A549 (cell line): ENCODE measurements at regions not wholly inside any gene's neighbourhood (a gene's known extent, or its start where the extent isn't known, plus 50 kb on each side); places are given as distances from the start of the nearest gene placed in this dataset.

Experiments used
- ATAC-seq, 2 experiments: fragments of 200-7000 bp in 1 of 2; fragments of >200 bp in 1 of 2; cut with Nextera tagmentation in 1 of 2; cut with Tn5 transposase in 1 of 2; 3 replicates each; pipeline versions ENCODE4 v1.8.0 to v1.9.1; 2018 to 2020; ENCODE audit warnings: mild to moderate bottlenecking in 1 of 2, moderate library complexity in 1 of 2
- CTCF ChIA-PET: fragments of 300-600 bp; sonication (Branson Sonifier 250); formaldehyde crosslinking; extraction: SDS; loops from one replicate; lab custom pipeline; 2021; ENCODE audit warnings: antibody characterized with exemption, inconsistent platforms; lab: Yijun Ruan, JAX
- POLR2A ChIA-PET: fragments of 350-600 bp; formaldehyde crosslinking; extraction: SDS; loops from one replicate; lab custom pipeline; 2021; ENCODE audit warnings: antibody characterized with exemption, inconsistent platforms; lab: Yijun Ruan, JAX
- DNase-seq, 2 experiments: peaks; one replicate each; pipeline versions ENCODE4 v3.0.0 to v3.0.0-alpha.2; 2011 to 2016; ENCODE audit warnings: low read depth in 1 of 2, low spot score in 1 of 2
- FAIRE-seq: peaks from 2 replicates; lab custom pipeline; 2011; peaks lifted over from hg19 to GRCh38; lab: Jason Lieb, UNC
- H3K27ac ChIP-seq, 2 experiments: fragments of >200 bp; sonication (Bioruptor Twin); formaldehyde crosslinking; 3 replicates each; pipeline ENCODE4 v1.5.1; 2016 to 2017
- H3K4me1 ChIP-seq: fragments of >200 bp; sonication (Bioruptor Twin); formaldehyde crosslinking; 3 replicates; pipeline ENCODE4 v1.6.1; 2016
- H3K4me2 ChIP-seq: fragments of >200 bp; sonication (Bioruptor Twin); formaldehyde crosslinking; 3 replicates; pipeline ENCODE4 v1.6.1; 2016
- H3K4me3 ChIP-seq: fragments of >200 bp; sonication (Bioruptor Twin); formaldehyde crosslinking; 3 replicates; pipeline ENCODE4 v1.5.1; 2016
- H3K9me3 ChIP-seq: fragments of >200 bp; sonication (Bioruptor Twin); formaldehyde crosslinking; 3 replicates; pipeline ENCODE4 v1.6.1; 2016
- CHD2 ChIP-seq: fragments of 150-350 bp; IDR thresholded peaks from 2 replicates; pipeline ENCODE4 v1.6.1; 2014; ENCODE audit warnings: low read length; ENCODE audit not compliant: partially characterized antibody
- CHD4 ChIP-seq: fragments of 200-600 bp; sonication (generic); IDR thresholded peaks from 2 replicates; pipeline ENCODE4 v1.6.1; 2016; ENCODE audit warnings: antibody characterized with exemption, mild to moderate bottlenecking, borderline replicate concordance
- EHMT2 ChIP-seq: fragments of 200-600 bp; sonication (generic); IDR thresholded peaks from 2 replicates; pipeline ENCODE4 v1.6.1; 2016; ENCODE audit warnings: antibody characterized with exemption, low read depth, mild to moderate bottlenecking, moderate library complexity
- ESRRA ChIP-seq: fragments of 150-350 bp; IDR thresholded peaks from 2 replicates; pipeline ENCODE4 v1.6.1; 2014; ENCODE audit warnings: mild to moderate bottlenecking, low read length, borderline replicate concordance
- FOSB ChIP-seq: fragments of 250-450 bp; sonication (Bioruptor Pico); IDR thresholded peaks from 2 replicates; pipeline ENCODE4 v1.5.0; 2020; ENCODE audit warnings: mild to moderate bottlenecking, moderate library complexity
- FOSL2 ChIP-seq, 2 experiments: fragments of 450-650 bp in 1 of 2; fragments of >200 bp in 1 of 2; sonication (Bioruptor Twin) in 1 of 2; formaldehyde crosslinking; IDR thresholded peaks; 2 replicates each; pipeline versions ENCODE4 v1.5.0 to v1.6.1; 2016 to 2020; ENCODE audit warnings: mild to moderate bottlenecking in 1 of 2, moderate library complexity in 1 of 2
- FOXS1 ChIP-seq: fragments of 250-450 bp; sonication (Bioruptor Pico); IDR thresholded peaks from 2 replicates; pipeline ENCODE4 v1.5.0; 2020; ENCODE audit warnings: mild to moderate bottlenecking, moderate library complexity
- GATA3 ChIP-seq: IDR thresholded peaks from 2 replicates; pipeline ENCODE4 v1.6.1; 2012; ENCODE audit warnings: borderline replicate concordance
- HDAC2 ChIP-seq: fragments of 200-600 bp; sonication (generic); IDR thresholded peaks from 2 replicates; pipeline ENCODE4 v1.6.1; 2016
- HOXA7 ChIP-seq: fragments of 250-450 bp; sonication (Bioruptor Pico); IDR thresholded peaks from 2 replicates; pipeline ENCODE4 v1.5.0; 2020; ENCODE audit warnings: mild to moderate bottlenecking, moderate library complexity
- HOXB13 ChIP-seq: fragments of 250-450 bp; sonication (Bioruptor Pico); IDR thresholded peaks from 2 replicates; pipeline ENCODE4 v1.5.0; 2020; ENCODE audit warnings: low read depth, mild to moderate bottlenecking, moderate library complexity
- HOXB5 ChIP-seq: fragments of 250-450 bp; sonication (Bioruptor Pico); IDR thresholded peaks from 2 replicates; pipeline ENCODE4 v1.5.0; 2020; ENCODE audit warnings: mild to moderate bottlenecking, moderate library complexity
- JUN ChIP-seq, 2 experiments: fragments of >200 bp; sonication (Bioruptor Twin); formaldehyde crosslinking; IDR thresholded peaks; 2 replicates in 1 of 2; 3 replicates in 1 of 2; pipeline ENCODE4 v1.6.1; 2016 to 2017
- JUNB ChIP-seq: fragments of >200 bp; sonication (Bioruptor Twin); formaldehyde crosslinking; IDR thresholded peaks from 2 replicates; pipeline ENCODE4 v1.6.1; 2016
- MAFK ChIP-seq: fragments of 450-650 bp; IDR thresholded peaks from 2 replicates; pipeline ENCODE4 v1.6.1; 2014; ENCODE audit not compliant: partially characterized antibody
- PHF8 ChIP-seq: fragments of 200-600 bp; sonication (generic); IDR thresholded peaks from 2 replicates; pipeline ENCODE4 v1.6.1; 2016; ENCODE audit warnings: low read depth, mild to moderate bottlenecking, antibody characterized with exemption, moderate library complexity, borderline replicate concordance
- POLR2A ChIP-seq: IDR thresholded peaks from 2 replicates; pipeline ENCODE4 v1.6.1; 2012; ENCODE audit warnings: mild to moderate bottlenecking, low read length
- RNF2 ChIP-seq: fragments of 200-600 bp; sonication (generic); IDR thresholded peaks from 2 replicates; pipeline ENCODE4 v1.6.1; 2016; ENCODE audit warnings: low read depth, mild to moderate bottlenecking, antibody characterized with exemption, moderate library complexity, borderline replicate concordance
- SREBF2 ChIP-seq: fragments of 450-650 bp; IDR thresholded peaks from 2 replicates; pipeline ENCODE4 v1.6.1; 2014; ENCODE audit warnings: mild to moderate bottlenecking, moderate library complexity
- TFCP2L1 ChIP-seq: fragments of 250-450 bp; sonication (Bioruptor Pico); IDR thresholded peaks from 2 replicates; pipeline ENCODE4 v1.5.0; 2021; ENCODE audit warnings: mild to moderate bottlenecking
- ZC3H11A ChIP-seq: fragments of 450-650 bp; IDR thresholded peaks from 2 replicates; pipeline ENCODE4 v1.6.1; 2014; ENCODE audit warnings: antibody characterized with exemption, mild to moderate bottlenecking
- ZSCAN20 ChIP-seq: fragments of 250-450 bp; sonication (Bioruptor Pico); IDR thresholded peaks from 2 replicates; pipeline ENCODE4 v1.8.0; 2022; ENCODE audit warnings: mild to moderate bottlenecking, moderate library complexity
- WGBS: methylation state at CpG from one replicate; pipeline ENCODE4 v1.1.6; 2017; ENCODE audit errors: missing lambda C conversion rate; 5-methylcytosine and 5-hydroxymethylcytosine counted together
- TF ChIP-seq, protein P1 (sequence below): fragments of 250-450 bp; sonication (Bioruptor Pico); IDR thresholded peaks from 2 replicates; pipeline ENCODE4 v1.5.0; 2021; ENCODE audit warnings: mild to moderate bottlenecking, moderate library complexity, borderline replicate concordance
- TF ChIP-seq, protein P2 (sequence below): fragments of >200 bp; sonication (Bioruptor Twin); formaldehyde crosslinking; IDR thresholded peaks from 3 replicates; pipeline ENCODE4 v1.6.1; 2016
- TF ChIP-seq, protein P3 (sequence below): IDR thresholded peaks from 2 replicates; pipeline ENCODE4 v1.6.1; 2012
- TF ChIP-seq, protein P4 (sequence below): fragments of >200 bp; sonication (Bioruptor Twin); formaldehyde crosslinking; IDR thresholded peaks from 2 replicates; pipeline ENCODE4 v1.6.1; 2016

DNA sequence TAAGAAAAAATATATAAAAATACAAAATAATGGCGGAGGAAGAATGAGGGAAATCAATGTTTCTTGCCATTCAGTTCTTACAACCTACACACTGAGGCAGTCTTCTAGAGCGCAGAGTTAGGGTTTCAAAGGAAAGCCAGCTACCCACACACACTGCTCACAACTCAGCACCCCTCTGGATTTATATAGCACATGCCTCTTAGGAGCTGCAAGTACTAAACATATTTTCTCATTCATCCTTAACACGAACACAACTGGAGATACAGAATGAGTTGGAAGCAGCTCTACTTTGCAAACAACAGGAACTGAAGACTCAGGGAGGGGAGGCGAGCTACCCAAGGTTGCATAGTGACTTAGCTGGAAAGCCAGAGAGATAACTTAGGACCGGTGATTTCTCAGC, 293.8 kb downstream of the CTTN start:
- ChIA-PET POLR2A (no interaction called here), CTCF (no interaction called here)
- DNase-seq: no peak
- no peak for TF ChIP-seq GATA3
- no peak for TF ChIP-seq ZC3H11A
- TF ChIP-seq EHMT2: no peak
- TF ChIP-seq, protein P1, sequence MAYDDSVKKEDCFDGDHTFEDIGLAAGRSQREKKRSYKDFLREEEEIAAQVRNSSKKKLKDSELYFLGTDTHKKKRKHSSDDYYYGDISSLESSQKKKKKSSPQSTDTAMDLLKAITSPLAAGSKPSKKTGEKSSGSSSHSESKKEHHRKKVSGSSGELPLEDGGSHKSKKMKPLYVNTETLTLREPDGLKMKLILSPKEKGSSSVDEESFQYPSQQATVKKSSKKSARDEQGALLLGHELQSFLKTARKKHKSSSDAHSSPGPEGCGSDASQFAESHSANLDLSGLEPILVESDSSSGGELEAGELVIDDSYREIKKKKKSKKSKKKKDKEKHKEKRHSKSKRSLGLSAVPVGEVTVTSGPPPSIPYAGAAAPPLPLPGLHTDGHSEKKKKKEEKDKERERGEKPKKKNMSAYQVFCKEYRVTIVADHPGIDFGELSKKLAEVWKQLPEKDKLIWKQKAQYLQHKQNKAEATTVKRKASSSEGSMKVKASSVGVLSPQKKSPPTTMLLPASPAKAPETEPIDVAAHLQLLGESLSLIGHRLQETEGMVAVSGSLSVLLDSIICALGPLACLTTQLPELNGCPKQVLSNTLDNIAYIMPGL: no peak
- no peak for TF ChIP-seq ZSCAN20 (CRISPR knock-in tag)
- TF ChIP-seq, protein P2, sequence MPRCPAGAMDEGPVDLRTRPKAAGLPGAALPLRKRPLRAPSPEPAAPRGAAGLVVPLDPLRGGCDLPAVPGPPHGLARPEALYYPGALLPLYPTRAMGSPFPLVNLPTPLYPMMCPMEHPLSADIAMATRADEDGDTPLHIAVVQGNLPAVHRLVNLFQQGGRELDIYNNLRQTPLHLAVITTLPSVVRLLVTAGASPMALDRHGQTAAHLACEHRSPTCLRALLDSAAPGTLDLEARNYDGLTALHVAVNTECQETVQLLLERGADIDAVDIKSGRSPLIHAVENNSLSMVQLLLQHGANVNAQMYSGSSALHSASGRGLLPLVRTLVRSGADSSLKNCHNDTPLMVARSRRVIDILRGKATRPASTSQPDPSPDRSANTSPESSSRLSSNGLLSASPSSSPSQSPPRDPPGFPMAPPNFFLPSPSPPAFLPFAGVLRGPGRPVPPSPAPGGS: no peak
- no peak for TF ChIP-seq FOXS1
- TF ChIP-seq SREBF2: no peak
- TF ChIP-seq FOSB (CRISPR knock-in tag): no peak
- TF ChIP-seq PHF8: no peak
- TF ChIP-seq, protein P3, sequence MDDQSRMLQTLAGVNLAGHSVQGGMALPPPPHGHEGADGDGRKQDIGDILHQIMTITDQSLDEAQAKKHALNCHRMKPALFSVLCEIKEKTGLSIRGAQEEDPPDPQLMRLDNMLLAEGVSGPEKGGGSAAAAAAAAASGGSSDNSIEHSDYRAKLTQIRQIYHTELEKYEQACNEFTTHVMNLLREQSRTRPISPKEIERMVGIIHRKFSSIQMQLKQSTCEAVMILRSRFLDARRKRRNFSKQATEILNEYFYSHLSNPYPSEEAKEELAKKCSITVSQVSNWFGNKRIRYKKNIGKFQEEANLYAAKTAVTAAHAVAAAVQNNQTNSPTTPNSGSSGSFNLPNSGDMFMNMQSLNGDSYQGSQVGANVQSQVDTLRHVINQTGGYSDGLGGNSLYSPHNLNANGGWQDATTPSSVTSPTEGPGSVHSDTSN: no peak
- TF ChIP-seq HDAC2: no peak
- no peak for TF ChIP-seq HOXB13 (CRISPR knock-in tag)
- TF ChIP-seq, protein P4, sequence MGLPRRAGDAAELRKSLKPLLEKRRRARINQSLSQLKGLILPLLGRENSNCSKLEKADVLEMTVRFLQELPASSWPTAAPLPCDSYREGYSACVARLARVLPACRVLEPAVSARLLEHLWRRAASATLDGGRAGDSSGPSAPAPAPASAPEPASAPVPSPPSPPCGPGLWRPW: no peak
- Histone ChIP-seq H3K9me3 (peaks cover 7% of the 10 kb centered on the region; the same call in 1 of the 3 replicates), H3K4me2 (no peak overlapping the region), H3K27ac (no peak overlapping the region), H3K4me3 (no peak overlapping the region), H3K4me1 (no peaks in the 10 kb centered on the region)
- no peak for FAIRE-seq
- WGBS: 91% methylated on average over 5 of the region's 5 CpGs
- ATAC-seq: no peak

DNA sequence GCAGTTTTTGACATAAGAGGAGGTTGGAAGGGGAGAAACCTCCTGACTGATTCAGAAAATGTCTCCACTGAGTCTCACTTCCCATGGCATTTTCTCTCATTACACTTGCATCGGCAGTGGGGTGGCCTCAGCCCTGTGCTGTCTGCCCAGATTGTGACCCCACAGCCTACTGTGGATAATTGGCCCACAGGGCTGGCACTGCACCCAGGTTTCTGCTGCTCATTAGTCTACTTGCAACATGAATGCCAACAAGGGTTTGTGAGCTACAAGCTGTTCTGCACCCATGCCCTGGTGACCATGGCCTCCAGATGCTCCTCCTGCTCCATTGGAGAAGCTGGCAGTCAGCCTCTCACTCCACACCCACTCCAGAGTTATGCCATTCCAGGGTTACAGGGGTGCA, 296.0 kb downstream of the CTTN start:
- TF ChIP-seq CHD2 (no peak), JUNB (no peak), GATA3 (no peak), FOSB (CRISPR knock-in tag) (no peak), HDAC2 (no peak), MAFK (no peak), FOSL2 (IDR thresholded peaks at IDR 0.05) (no peak), FOSL2 (CRISPR knock-in tag; IDR thresholded peaks at IDR 0.05) (no peak), HOXA7 (CRISPR knock-in tag) (no peak), RNF2 (no peak), POLR2A (no peak), JUN (IDR thresholded peaks at IDR 0.05) (no peak), TFCP2L1 (no peak), CHD4 (no peak), ESRRA (no peak), HOXB5 (no peak), ZC3H11A (no peak)
- TF ChIP-seq, protein P2: no peak
- TF ChIP-seq, protein P3: no peak
- ATAC-seq (no peak), FAIRE-seq (no peak), DNase-seq (no peak)
- POLR2A ChIA-PET: no interaction called here
- no peaks in the 10 kb centered on the region for H3K4me1 ChIP-seq
- 92% methylated on average over 1 of the region's 1 CpG for WGBS
- CTCF ChIA-PET: no interaction called here
- no peak overlapping the region for H3K27ac ChIP-seq
- peaks cover 7% of the 10 kb centered on the region; the same call in 1 of the 3 replicates for H3K9me3 ChIP-seq
- H3K4me2 ChIP-seq: no peak overlapping the region
- no peak overlapping the region for H3K4me3 ChIP-seq
